Vagina (tissue), 2 donors: ENCODE measurements at regions not wholly inside any gene's neighbourhood (a gene's known extent, or its start where the extent isn't known, plus 50 kb on each side); places are given as distances from the start of the nearest gene placed in this dataset.

ENCODE experiments used
- DNase-seq, 2 donors: peaks; one replicate each; pipeline ENCODE4 v3.0.0-alpha.2; 2017; ENCODE audit errors: extremely low spot score in 2 of 2
- H3K27ac ChIP-seq: fragments of 200-600 bp; sonication (generic); one replicate; pipeline ENCODE4 v1.5.1; 2019
- H3K27me3 ChIP-seq: fragments of 200-600 bp; sonication (generic); one replicate; pipeline ENCODE4 v1.5.1; 2019
- H3K36me3 ChIP-seq, 2 donors: fragments of 200-600 bp; sonication (generic); one replicate each; pipeline ENCODE4 v1.5.1; 2017 to 2019
- H3K4me1 ChIP-seq: fragments of 200-600 bp; sonication (generic); one replicate; pipeline ENCODE4 v1.5.1; 2019
- H3K4me3 ChIP-seq, 2 donors: fragments of 200-600 bp; sonication (generic); 1 replicate in 1 of 2; 2 replicates in 1 of 2; pipeline ENCODE4 v1.5.1; 2016 to 2019
- H3K9me3 ChIP-seq: fragments of 200-600 bp; sonication (generic); one replicate; pipeline ENCODE4 v1.5.1; 2019
- POLR2A ChIP-seq, 2 donors: fragments of 450-650 bp; IDR thresholded peaks; one replicate each; pipeline ENCODE4 v1.6.1; 2017; ENCODE audit warnings: antibody characterized with exemption in 2 of 2, mild to moderate bottlenecking in 2 of 2, moderate library complexity in 2 of 2
- POLR2AphosphoS5 ChIP-seq, 2 donors: sonication (generic); formaldehyde crosslinking; IDR thresholded peaks; one replicate each; pipeline ENCODE4 v1.9.0; 2017; ENCODE audit warnings: antibody characterized with exemption in 2 of 2, mild to moderate bottlenecking in 2 of 2, low read depth in 1 of 2; ENCODE audit not compliant: insufficient read depth in 1 of 2
- intact Hi-C: fragments of 100-400 bp; cut with DNase I; formaldehyde crosslinking; loops from one replicate; pipeline ENCODE4 v1.15.1; 2023
- TF ChIP-seq, protein P1 (sequence below), 3 experiments: fragments of 450-650 bp in 2 of 3; fragments of 200-600 bp in 1 of 3; sonication (generic) in 1 of 3; IDR thresholded peaks; one replicate each; pipeline ENCODE4 v1.5.1; 2017 to 2019; ENCODE audit warnings: antibody characterized with exemption in 3 of 3, mild to moderate bottlenecking in 2 of 3, moderate library complexity in 2 of 3

GRCh38 chr11:29328961-29329441 is 687.8 kb downstream of the KCNA4 start:
- no peak overlapping the region for H3K27ac ChIP-seq
- no peaks in the 10 kb centered on the region for H3K36me3 ChIP-seq
- no peaks in the 10 kb centered on the region for H3K27me3 ChIP-seq
- intact Hi-C loops, result no loop called here
- H3K4me1 ChIP-seq, result no peaks in the 10 kb centered on the region
- TF ChIP-seq POLR2AphosphoS5 (IDR thresholded peaks at IDR 0.05; ENCODE audit: insufficient read depth in 1 of 2, low read depth in 1 of 2) (no peak), POLR2A (IDR thresholded peaks at IDR 0.05) (no peak)
- TF ChIP-seq, protein P1, sequence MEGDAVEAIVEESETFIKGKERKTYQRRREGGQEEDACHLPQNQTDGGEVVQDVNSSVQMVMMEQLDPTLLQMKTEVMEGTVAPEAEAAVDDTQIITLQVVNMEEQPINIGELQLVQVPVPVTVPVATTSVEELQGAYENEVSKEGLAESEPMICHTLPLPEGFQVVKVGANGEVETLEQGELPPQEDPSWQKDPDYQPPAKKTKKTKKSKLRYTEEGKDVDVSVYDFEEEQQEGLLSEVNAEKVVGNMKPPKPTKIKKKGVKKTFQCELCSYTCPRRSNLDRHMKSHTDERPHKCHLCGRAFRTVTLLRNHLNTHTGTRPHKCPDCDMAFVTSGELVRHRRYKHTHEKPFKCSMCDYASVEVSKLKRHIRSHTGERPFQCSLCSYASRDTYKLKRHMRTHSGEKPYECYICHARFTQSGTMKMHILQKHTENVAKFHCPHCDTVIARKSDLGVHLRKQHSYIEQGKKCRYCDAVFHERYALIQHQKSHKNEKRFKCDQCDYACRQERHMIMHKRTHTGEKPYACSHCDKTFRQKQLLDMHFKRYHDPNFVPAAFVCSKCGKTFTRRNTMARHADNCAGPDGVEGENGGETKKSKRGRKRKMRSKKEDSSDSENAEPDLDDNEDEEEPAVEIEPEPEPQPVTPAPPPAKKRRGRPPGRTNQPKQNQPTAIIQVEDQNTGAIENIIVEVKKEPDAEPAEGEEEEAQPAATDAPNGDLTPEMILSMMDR (IDR thresholded peaks at IDR 0.05), result no peak
- no peaks in the 10 kb centered on the region for H3K9me3 ChIP-seq
- DNase-seq, result no peak
- H3K4me3 ChIP-seq, result no peak overlapping the region

- H3K4me1 ChIP-seq, result no peaks in the 10 kb centered on the region
- no peak for TF ChIP-seq POLR2AphosphoS5 (IDR thresholded peaks at IDR 0.05; ENCODE audit: insufficient read depth in 1 of 2, low read depth in 1 of 2)
- no peak for TF ChIP-seq POLR2A (IDR thresholded peaks at IDR 0.05)
- TF ChIP-seq, protein P1 (IDR thresholded peaks at IDR 0.05), result no peak
- intact Hi-C loops, result no loop called here
These were observed 688.9 kb downstream of the KCNA4 start for GRCh38 chr11:29327891-29328290.

DNA sequence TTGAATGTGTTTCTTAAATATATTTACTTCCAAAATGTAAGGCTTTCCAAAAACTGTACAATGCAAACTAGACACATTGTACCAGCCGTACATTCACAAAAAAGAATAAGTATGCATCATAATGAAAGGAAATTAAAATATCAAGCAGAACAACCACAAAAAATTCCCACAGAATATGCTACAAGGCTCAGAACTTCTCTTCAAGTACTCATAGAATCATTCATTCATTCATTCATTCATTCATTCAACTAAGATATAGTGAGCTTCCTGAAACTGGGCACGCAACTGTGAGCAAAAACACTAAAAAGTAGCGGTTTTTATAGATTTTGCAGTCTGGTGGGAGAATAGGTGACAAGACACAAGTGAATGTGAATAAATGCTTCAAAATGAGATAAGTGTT is 690.1 kb downstream of the KCNA4 start:
- Histone ChIP-seq H3K9me3 (no peaks in the 10 kb centered on the region), H3K4me3 (no peak overlapping the region), H3K36me3 (no peaks in the 10 kb centered on the region), H3K27ac (no peak overlapping the region), H3K4me1 (no peaks in the 10 kb centered on the region), H3K27me3 (no peaks in the 10 kb centered on the region)
- DNase-seq, result no peak
- intact Hi-C loops, result no loop called here
- TF ChIP-seq, protein P1 (IDR thresholded peaks at IDR 0.05), result no peak
- TF ChIP-seq POLR2AphosphoS5 (IDR thresholded peaks at IDR 0.05; ENCODE audit: insufficient read depth in 1 of 2, low read depth in 1 of 2) (no peak), POLR2A (IDR thresholded peaks at IDR 0.05) (no peak)

More at GRCh38 chr11:29327891-29328290, 688.9 kb downstream of the KCNA4 start:
- Histone ChIP-seq H3K4me3 (no peak overlapping the region), H3K36me3 (no peaks in the 10 kb centered on the region), H3K27ac (no peak overlapping the region), H3K27me3 (no peaks in the 10 kb centered on the region), H3K9me3 (no peaks in the 10 kb centered on the region)
- DNase-seq, result no peak

DNA sequence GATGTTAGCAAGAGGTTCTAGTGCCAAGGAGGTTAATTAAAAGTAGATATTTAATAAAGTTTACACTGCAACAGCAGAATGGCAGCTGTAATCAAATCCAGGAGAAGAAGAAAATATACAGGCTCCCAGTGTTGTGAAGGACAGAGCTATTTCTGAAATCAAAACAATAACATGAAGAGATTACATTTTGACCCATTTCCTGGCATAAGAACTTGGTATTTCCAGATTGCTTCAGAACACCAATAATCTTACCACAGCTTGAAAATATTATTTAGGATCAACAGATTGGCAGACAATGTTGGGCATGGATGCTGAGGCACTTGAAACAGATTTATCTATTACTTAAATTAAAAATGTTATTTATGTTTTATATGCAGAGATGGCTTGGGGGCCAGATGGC is 692.5 kb downstream of the KCNA4 start:
- Histone ChIP-seq H3K9me3 (no peaks in the 10 kb centered on the region), H3K4me3 (no peak overlapping the region), H3K27ac (no peak overlapping the region), H3K4me1 (no peaks in the 10 kb centered on the region), H3K36me3 (no peaks in the 10 kb centered on the region), H3K27me3 (no peaks in the 10 kb centered on the region)
- intact Hi-C loops, result no loop called here
- DNase-seq, result no peak
- TF ChIP-seq POLR2A (IDR thresholded peaks at IDR 0.05) (no peak), POLR2AphosphoS5 (IDR thresholded peaks at IDR 0.05; ENCODE audit: insufficient read depth in 1 of 2, low read depth in 1 of 2) (no peak)
- TF ChIP-seq, protein P1 (IDR thresholded peaks at IDR 0.05), result no peak

DNA sequence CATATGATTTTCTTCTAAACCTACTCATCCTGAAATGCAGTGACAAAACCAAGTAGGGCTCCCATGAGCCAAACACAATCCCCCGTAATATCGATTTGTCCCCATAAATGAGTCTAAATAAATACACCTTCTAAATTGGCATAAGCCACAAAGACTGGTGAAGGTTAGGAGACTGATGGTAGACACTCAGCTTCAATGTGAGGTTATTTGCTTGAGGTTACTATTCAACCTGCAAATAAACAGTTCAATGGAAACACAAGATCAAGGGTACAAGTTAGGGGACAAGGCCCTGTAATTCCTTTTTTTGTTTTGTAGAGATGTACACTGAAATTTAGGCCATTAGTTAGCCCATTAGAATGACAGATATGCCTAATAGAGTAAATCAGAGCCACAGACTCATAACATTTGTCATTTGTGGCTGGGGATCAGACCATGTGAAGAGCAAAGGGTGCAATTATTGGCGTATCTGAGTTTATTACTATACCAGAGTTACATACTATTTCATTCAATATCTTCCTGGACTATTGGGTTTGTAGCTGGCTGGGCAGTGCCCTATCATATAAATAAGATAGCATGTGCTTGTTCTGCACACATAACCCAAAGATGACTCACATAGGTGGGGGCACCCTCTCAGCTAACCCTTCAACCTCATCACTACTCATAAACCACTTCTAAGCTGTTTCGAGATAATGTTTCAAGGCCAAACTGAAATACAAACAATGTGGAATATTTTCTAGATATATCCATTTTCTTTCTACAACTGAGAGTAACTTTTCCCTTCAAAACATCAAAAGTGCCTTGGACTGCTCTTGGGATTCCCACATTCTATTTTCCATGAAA is 695.3 kb downstream of the KCNA4 start:
- Histone ChIP-seq H3K4me3 (no peak overlapping the region), H3K9me3 (no peaks in the 10 kb centered on the region), H3K36me3 (no peaks in the 10 kb centered on the region), H3K4me1 (no peaks in the 10 kb centered on the region), H3K27me3 (no peaks in the 10 kb centered on the region), H3K27ac (no peak overlapping the region)
- DNase-seq, result no peak
- TF ChIP-seq POLR2AphosphoS5 (IDR thresholded peaks at IDR 0.05; ENCODE audit: insufficient read depth in 1 of 2, low read depth in 1 of 2) (no peak), POLR2A (IDR thresholded peaks at IDR 0.05) (no peak)
- TF ChIP-seq, protein P1 (IDR thresholded peaks at IDR 0.05), result no peak
- intact Hi-C loops, result no loop called here
